Lung (tissue), 11 donors: ENCODE measurements at regions not wholly inside any gene's neighbourhood (a gene's known extent, or its start where the extent isn't known, plus 50 kb on each side); places are given as distances from the start of the nearest gene placed in this dataset.
A peak's percentile ranks its signal among the peaks of the same experiment; 100 is the strongest.

ENCODE experiments used
- ATAC-seq: fragments of 200-7000 bp; cut with Tn5 transposase; one replicate; pipeline ENCODE4 v1.9.1; 2020; ENCODE audit warnings: moderate number of reproducible peaks; ENCODE audit not compliant: insufficient read depth, low FRiP score
- DNase-seq, 3 donors: peaks; one replicate each; pipeline ENCODE4 v3.0.0-alpha.2; 2013 to 2017
- H3K27ac ChIP-seq, 2 donors: one replicate each; pipeline ENCODE4 v1.5.1; 2013; ENCODE audit warnings: mild to moderate bottlenecking in 2 of 2, moderate library complexity in 2 of 2, control low read depth in 1 of 2, inconsistent platforms in 1 of 2, low read depth in 1 of 2, low read length in 1 of 2
- H3K27me3 ChIP-seq, 3 donors: one replicate each; pipeline ENCODE4 v1.5.1; 2013; ENCODE audit warnings: low read length in 2 of 3; ENCODE audit not compliant: control insufficient read depth in 3 of 3, insufficient read depth in 3 of 3
- H3K36me3 ChIP-seq, 4 donors: one replicate each; pipeline ENCODE4 v1.5.1; 2013; ENCODE audit warnings: low read length in 4 of 4, mild to moderate bottlenecking in 1 of 4, moderate library complexity in 1 of 4; ENCODE audit not compliant: control insufficient read depth in 4 of 4, insufficient read depth in 4 of 4
- H3K4me1 ChIP-seq, 5 donors: one replicate each; pipeline ENCODE4 v1.5.1; 2013; ENCODE audit warnings: low read length in 5 of 5, mild to moderate bottlenecking in 2 of 5, moderate library complexity in 1 of 5; ENCODE audit not compliant: control insufficient read depth in 5 of 5, insufficient read depth in 5 of 5
- H3K4me3 ChIP-seq: one replicate; pipeline ENCODE4 v1.5.1; 2013; ENCODE audit warnings: mild to moderate bottlenecking, control low read depth, moderate library complexity
- H3K9ac ChIP-seq, 2 donors: one replicate each; pipeline ENCODE4 v1.5.1; 2013; ENCODE audit warnings: low read length in 2 of 2, control low read depth in 1 of 2; ENCODE audit not compliant: insufficient read depth in 1 of 2
- H3K9me3 ChIP-seq, 4 donors: one replicate each; pipeline ENCODE4 v1.5.1; 2013; ENCODE audit warnings: low read length in 3 of 4, mild to moderate bottlenecking in 1 of 4, moderate library complexity in 1 of 4; ENCODE audit not compliant: control insufficient read depth in 4 of 4, insufficient read depth in 3 of 4
- CTCF ChIP-seq: IDR thresholded peaks from 2 replicates; pipeline ENCODE4 v1.5.1; 2012; ENCODE audit warnings: mild to moderate bottlenecking; ENCODE audit errors: control extremely low read depth, extremely low read depth
- WGBS, 2 donors: extraction: QIAGEN DNeasy Blood & Tissue Kit; methylation state at CpG; one replicate each; pipeline ENCODE4 v1.1.7; 2013; 5-methylcytosine and 5-hydroxymethylcytosine counted together
- donor health status: control.
- donor health status: control.
- donor health status: Bipolar disorder and iron deficiency.
- donor health status: healthy.
- donor health status: DM: yes; HTN: yes; CAD: no.

DNA sequence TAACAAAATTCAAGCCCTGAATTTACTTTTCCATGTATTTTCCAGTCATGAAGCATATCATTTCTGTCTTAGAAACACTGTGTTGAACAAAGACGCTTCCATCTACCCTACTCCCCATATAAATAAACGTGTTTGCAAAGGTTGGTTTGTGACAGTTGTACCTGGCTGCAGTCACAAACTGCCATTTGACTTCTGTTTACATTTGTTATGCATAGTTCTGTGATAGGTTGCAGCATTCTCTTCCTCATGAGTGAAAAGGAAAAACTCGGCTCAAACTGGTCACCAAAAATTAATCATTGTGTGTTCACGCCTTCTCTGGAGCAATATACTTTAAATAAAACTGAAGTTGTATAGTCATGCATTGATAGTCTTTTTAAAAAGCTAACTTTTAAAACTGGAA is 69.3 kb upstream of the MOCS2 start:
- Histone ChIP-seq H3K9ac (no peak overlapping the region), H3K27ac (no peak overlapping the region), H3K9me3 (no peaks in the 10 kb centered on the region), H3K27me3 (no peaks in the 10 kb centered on the region), H3K4me1 (no peaks in the 10 kb centered on the region), H3K36me3 (no peaks in the 10 kb centered on the region), H3K4me3 (no peak overlapping the region)
- DNase-seq: no peak
- TF ChIP-seq CTCF: no peak
- ATAC-seq: no peak
- WGBS, 2 donors: 76 to 81% methylated on average over 4 of the region's 4 CpGs

GRCh38 chr5:53179691-53180090 is 70.1 kb upstream of the MOCS2 start:
- Histone ChIP-seq H3K9ac (no peak overlapping the region), H3K4me1 (no peaks in the 10 kb centered on the region), H3K4me3 (no peak overlapping the region), H3K27me3 (no peaks in the 10 kb centered on the region), H3K36me3 (no peaks in the 10 kb centered on the region), H3K9me3 (no peaks in the 10 kb centered on the region), H3K27ac (no peak overlapping the region)
- ATAC-seq: no peak
- no peak for TF ChIP-seq CTCF
- no peak for DNase-seq
- 94% methylated on average over 4 of the region's 4 CpGs for WGBS, 2 donors

GRCh38 chr5:53180538-53180937 is 71.0 kb upstream of the MOCS2 start:
- Histone ChIP-seq H3K9me3 (no peaks in the 10 kb centered on the region), H3K4me1 (no peaks in the 10 kb centered on the region), H3K27me3 (no peaks in the 10 kb centered on the region), H3K27ac (no peak overlapping the region), H3K4me3 (no peak overlapping the region), H3K36me3 (no peaks in the 10 kb centered on the region), H3K9ac (no peak overlapping the region)
- 39 to 56% methylated on average over 5 of the region's 5 CpGs for WGBS, 2 donors
- no peak for TF ChIP-seq CTCF
- ATAC-seq (no peak), DNase-seq (no peak)

GRCh38 chr5:53180991-53181390 is 71.4 kb upstream of the MOCS2 start:
- ATAC-seq: no peak
- 81% methylated on average over 1 of the region's 1 CpG for WGBS, 2 donors
- H3K36me3 ChIP-seq: no peaks in the 10 kb centered on the region
- no peaks in the 10 kb centered on the region for H3K27me3 ChIP-seq
- H3K27ac ChIP-seq: no peak overlapping the region
- DNase-seq: peak in 2 of 3 donors; percentile 19 to 54
- H3K4me3 ChIP-seq: no peak overlapping the region
- H3K9me3 ChIP-seq: no peaks in the 10 kb centered on the region
- no peaks in the 10 kb centered on the region for H3K4me1 ChIP-seq
- no peak overlapping the region for H3K9ac ChIP-seq
- no peak for TF ChIP-seq CTCF
